ENCODE measurements at regions not wholly inside any gene's neighbourhood (a gene's known extent, or its start where the extent isn't known, plus 50 kb on each side); places are given as distances from the start of the nearest gene placed in this dataset.

- DNase-seq, result no peak
- H3K4me3 Mint-ChIP-seq, result no peak overlapping the region
- H3K9me3 Mint-ChIP-seq (ENCODE audit: insufficient read depth), result no peaks in the 10 kb centered on the region
- H3K4me1 Mint-ChIP-seq (ENCODE audit: low read depth), result no peaks in the 10 kb centered on the region
- no peak for ATAC-seq
- ChIA-PET POLR2A (no interaction called here), CTCF (no interaction called here)
- H3K27me3 Mint-ChIP-seq (ENCODE audit: low read depth), result no peaks in the 10 kb centered on the region
- no peak overlapping the region for H3K27ac Mint-ChIP-seq
- no peaks in the 10 kb centered on the region for H3K36me3 Mint-ChIP-seq (ENCODE audit: low read depth)
These were observed 102.0 kb upstream of the FOXP2 start for GRCh38 chr7:114312649-114313048.

- no peaks in the 10 kb centered on the region for H3K4me1 Mint-ChIP-seq (ENCODE audit: low read depth)
- no peaks in the 10 kb centered on the region for H3K9me3 Mint-ChIP-seq (ENCODE audit: insufficient read depth)
- ChIA-PET CTCF (no interaction called here), POLR2A (no interaction called here)
- no peak for DNase-seq
- H3K27me3 Mint-ChIP-seq (ENCODE audit: low read depth), result no peaks in the 10 kb centered on the region
- no peak overlapping the region for H3K27ac Mint-ChIP-seq
- ATAC-seq, result no peak
- H3K4me3 Mint-ChIP-seq, result no peak overlapping the region
- H3K36me3 Mint-ChIP-seq (ENCODE audit: low read depth), result no peaks in the 10 kb centered on the region
These were observed 104.1 kb upstream of the FOXP2 start for GRCh38 chr7:114310345-114311110.

GRCh38 chr7:114309729-114310128, 104.9 kb upstream of the FOXP2 start:
- Mint-ChIP-seq H3K9me3 (ENCODE audit: insufficient read depth) (no peaks in the 10 kb centered on the region), H3K4me1 (ENCODE audit: low read depth) (no peaks in the 10 kb centered on the region), H3K4me3 (no peak overlapping the region), H3K27ac (no peak overlapping the region), H3K27me3 (ENCODE audit: low read depth) (no peaks in the 10 kb centered on the region), H3K36me3 (ENCODE audit: low read depth) (no peaks in the 10 kb centered on the region)
- ATAC-seq (no peak), DNase-seq (no peak)
- ChIA-PET POLR2A (no interaction called here), CTCF (no interaction called here)

DNA sequence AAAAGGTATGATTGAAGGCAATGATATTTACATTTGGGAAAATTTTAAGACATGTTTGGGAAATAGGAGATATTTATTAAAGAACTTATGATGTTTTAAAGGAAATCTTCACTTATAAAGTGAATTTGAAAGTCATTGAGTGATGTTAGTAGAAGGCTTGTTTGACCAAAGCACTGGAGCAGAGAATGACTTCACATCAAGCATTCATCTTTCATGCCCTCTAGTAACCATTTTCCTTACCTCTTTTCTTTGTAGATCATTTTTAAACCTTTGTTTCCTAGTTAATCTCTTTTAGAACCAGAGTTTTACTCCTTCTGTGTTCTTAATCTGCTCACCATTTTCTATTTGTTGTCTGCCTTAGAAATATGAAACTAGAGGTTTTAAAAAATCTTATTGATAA, 111.3 kb upstream of the FOXP2 start:
- no peak for ATAC-seq
- ChIA-PET POLR2A (no interaction called here), CTCF (no interaction called here)
- Mint-ChIP-seq H3K27ac (no peak overlapping the region), H3K4me3 (no peak overlapping the region), H3K4me1 (ENCODE audit: low read depth) (no peaks in the 10 kb centered on the region), H3K27me3 (ENCODE audit: low read depth) (no peaks in the 10 kb centered on the region), H3K9me3 (ENCODE audit: insufficient read depth) (no peaks in the 10 kb centered on the region), H3K36me3 (ENCODE audit: low read depth) (no peaks in the 10 kb centered on the region)
- no peak for DNase-seq

- Mint-ChIP-seq H3K4me3 (no peak overlapping the region), H3K27ac (no peak overlapping the region), H3K27me3 (ENCODE audit: low read depth) (no peaks in the 10 kb centered on the region), H3K9me3 (ENCODE audit: insufficient read depth) (no peaks in the 10 kb centered on the region), H3K36me3 (ENCODE audit: low read depth) (no peaks in the 10 kb centered on the region), H3K4me1 (ENCODE audit: low read depth) (no peaks in the 10 kb centered on the region)
- DNase-seq (no peak), ATAC-seq (no peak)
- ChIA-PET POLR2A (no interaction called here), CTCF (no interaction called here)
These were observed 111.8 kb upstream of the FOXP2 start for GRCh38 chr7:114302858-114303257.

- Mint-ChIP-seq H3K4me1 (ENCODE audit: low read depth) (no peaks in the 10 kb centered on the region), H3K27me3 (ENCODE audit: low read depth) (no peaks in the 10 kb centered on the region), H3K9me3 (ENCODE audit: insufficient read depth) (no peaks in the 10 kb centered on the region), H3K36me3 (ENCODE audit: low read depth) (no peaks in the 10 kb centered on the region), H3K4me3 (no peak overlapping the region), H3K27ac (no peak overlapping the region)
- POLR2A ChIA-PET, result no interaction called here
- CTCF ChIA-PET, result no interaction called here
- ATAC-seq (no peak), DNase-seq (no peak)
These were observed 116.6 kb upstream of the FOXP2 start for GRCh38 chr7:114298011-114298410.

DNA sequence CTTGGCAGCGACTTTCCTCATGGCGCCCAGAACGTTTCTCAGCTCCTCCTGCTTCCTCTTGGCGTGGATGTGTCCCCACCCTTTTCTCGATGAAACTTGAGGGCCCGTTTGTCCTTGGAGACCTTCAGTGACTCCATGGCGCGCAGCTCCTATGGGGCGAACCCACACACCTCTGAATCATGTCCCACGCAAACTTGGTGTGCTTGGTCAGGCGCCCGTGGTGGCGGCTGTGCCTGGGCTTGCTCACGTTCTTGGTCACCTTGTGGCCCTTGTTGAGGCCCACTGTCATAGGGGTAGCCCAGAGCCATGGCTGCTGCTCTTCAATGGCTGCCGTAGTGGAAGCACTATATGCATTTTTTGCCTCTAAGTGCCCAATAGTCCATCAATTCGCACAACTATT, 117.5 kb upstream of the FOXP2 start:
- H3K4me3 Mint-ChIP-seq, result no peak overlapping the region
- no peaks in the 10 kb centered on the region for H3K4me1 Mint-ChIP-seq (ENCODE audit: low read depth)
- ChIA-PET CTCF (no interaction called here), POLR2A (no interaction called here)
- no peaks in the 10 kb centered on the region for H3K9me3 Mint-ChIP-seq (ENCODE audit: insufficient read depth)
- H3K27me3 Mint-ChIP-seq (ENCODE audit: low read depth), result no peaks in the 10 kb centered on the region
- DNase-seq, result no peak
- ATAC-seq, result no peak
- no peaks in the 10 kb centered on the region for H3K36me3 Mint-ChIP-seq (ENCODE audit: low read depth)
- H3K27ac Mint-ChIP-seq, result no peak overlapping the region

- CTCF ChIA-PET, result no interaction called here
- Mint-ChIP-seq H3K27me3 (ENCODE audit: low read depth) (no peaks in the 10 kb centered on the region), H3K4me3 (no peak overlapping the region), H3K27ac (no peak overlapping the region), H3K4me1 (ENCODE audit: low read depth) (no peaks in the 10 kb centered on the region), H3K36me3 (ENCODE audit: low read depth) (no peaks in the 10 kb centered on the region), H3K9me3 (ENCODE audit: insufficient read depth) (no peaks in the 10 kb centered on the region)
- POLR2A ChIA-PET, result no interaction called here
- ATAC-seq, result no peak
- no peak for DNase-seq
These were observed 119.1 kb upstream of the FOXP2 start for GRCh38 chr7:114295522-114295921.

GRCh38 chr7:114294036-114294435, 120.6 kb upstream of the FOXP2 start:
- no peak for ATAC-seq
- no peak overlapping the region for H3K27ac Mint-ChIP-seq
- H3K36me3 Mint-ChIP-seq (ENCODE audit: low read depth), result no peaks in the 10 kb centered on the region
- no peaks in the 10 kb centered on the region for H3K27me3 Mint-ChIP-seq (ENCODE audit: low read depth)
- DNase-seq, result no peak
- no peaks in the 10 kb centered on the region for H3K9me3 Mint-ChIP-seq (ENCODE audit: insufficient read depth)
- ChIA-PET POLR2A (no interaction called here), CTCF (no interaction called here)
- H3K4me3 Mint-ChIP-seq, result no peak overlapping the region
- H3K4me1 Mint-ChIP-seq (ENCODE audit: low read depth), result no peaks in the 10 kb centered on the region

GRCh38 chr7:114293289-114294012, 121.2 kb upstream of the FOXP2 start:
- no peak for ATAC-seq
- Mint-ChIP-seq H3K4me1 (ENCODE audit: low read depth) (no peaks in the 10 kb centered on the region), H3K36me3 (ENCODE audit: low read depth) (no peaks in the 10 kb centered on the region), H3K4me3 (no peak overlapping the region), H3K9me3 (ENCODE audit: insufficient read depth) (no peaks in the 10 kb centered on the region), H3K27me3 (ENCODE audit: low read depth) (no peaks in the 10 kb centered on the region), H3K27ac (no peak overlapping the region)
- POLR2A ChIA-PET, result no interaction called here
- no peak for DNase-seq
- CTCF ChIA-PET, result no interaction called here

DNA sequence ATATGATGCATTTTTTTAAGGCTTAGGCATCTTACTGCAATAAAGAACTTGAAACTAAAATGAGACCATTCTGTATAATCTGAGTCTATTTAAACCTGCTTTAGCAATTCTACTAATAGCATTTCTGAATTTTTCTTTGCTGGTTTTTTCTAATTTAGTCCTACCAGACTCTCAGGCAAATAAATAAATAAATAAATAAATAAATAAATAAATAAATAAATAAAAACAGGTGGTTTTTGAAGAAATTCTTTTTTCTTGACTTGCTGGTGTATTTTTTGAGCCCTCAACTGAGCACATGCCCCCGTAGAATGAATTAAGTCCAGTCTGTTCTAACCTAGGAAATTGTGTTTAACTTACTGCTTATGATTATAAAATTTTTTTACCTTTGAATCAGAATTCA, 134.7 kb upstream of the FOXP2 start:
- no peak for ATAC-seq
- CTCF ChIA-PET, result no interaction called here
- Mint-ChIP-seq H3K27ac (no peak overlapping the region), H3K36me3 (ENCODE audit: low read depth) (no peaks in the 10 kb centered on the region), H3K4me3 (no peak overlapping the region), H3K9me3 (ENCODE audit: insufficient read depth) (no peaks in the 10 kb centered on the region), H3K27me3 (ENCODE audit: low read depth) (no peaks in the 10 kb centered on the region), H3K4me1 (ENCODE audit: low read depth) (no peaks in the 10 kb centered on the region)
- POLR2A ChIA-PET, result no interaction called here
- DNase-seq, result no peak

DNA sequence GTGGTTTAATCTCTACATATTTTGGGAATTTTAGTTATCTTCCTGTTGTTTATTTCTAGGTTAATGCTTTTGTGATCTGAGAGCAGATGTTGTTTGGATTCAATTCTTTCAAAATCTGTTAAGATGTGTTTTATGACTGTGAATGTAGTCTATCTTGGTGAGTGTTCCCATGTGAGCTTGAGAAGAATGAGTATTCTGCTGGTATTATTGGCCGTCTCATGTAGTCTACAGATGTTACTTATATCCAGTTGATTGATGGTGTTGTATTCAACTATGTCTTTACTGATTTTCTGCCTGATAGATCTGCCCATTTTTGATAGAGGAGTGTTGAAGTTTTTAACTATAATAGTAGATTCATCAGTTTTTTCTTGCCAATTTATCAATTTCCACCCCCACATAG, 141.4 kb upstream of the FOXP2 start:
- no peaks in the 10 kb centered on the region for H3K27me3 Mint-ChIP-seq (ENCODE audit: low read depth)
- ATAC-seq (no peak), DNase-seq (no peak)
- ChIA-PET POLR2A (no interaction called here), CTCF (no interaction called here)
- H3K27ac Mint-ChIP-seq, result no peak overlapping the region
- H3K9me3 Mint-ChIP-seq (ENCODE audit: insufficient read depth), result no peaks in the 10 kb centered on the region
- H3K36me3 Mint-ChIP-seq (ENCODE audit: low read depth), result no peaks in the 10 kb centered on the region
- no peaks in the 10 kb centered on the region for H3K4me1 Mint-ChIP-seq (ENCODE audit: low read depth)
- H3K4me3 Mint-ChIP-seq, result no peak overlapping the region

DNA sequence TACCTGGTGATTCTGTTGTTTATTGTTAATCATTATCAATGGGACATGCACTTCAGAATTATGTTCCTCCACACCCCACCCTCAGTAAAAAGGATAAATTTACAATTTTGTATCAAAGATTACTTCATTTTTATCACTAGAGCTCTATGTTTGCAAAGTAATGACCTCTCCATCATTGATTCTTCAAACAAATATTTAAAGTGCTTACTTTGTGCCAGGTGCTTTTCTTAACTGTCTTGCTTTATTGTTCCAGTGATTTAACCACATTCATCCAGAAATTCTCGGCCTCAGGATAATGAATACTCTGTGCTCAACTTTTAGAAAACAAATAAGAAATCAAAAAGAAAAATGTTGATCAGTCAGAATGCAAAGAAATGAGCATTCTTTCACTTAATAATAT, 144.9 kb upstream of the FOXP2 start:
- no peaks in the 10 kb centered on the region for H3K27me3 Mint-ChIP-seq (ENCODE audit: low read depth)

More for the DNA sequence above, 144.9 kb upstream of the FOXP2 start:
- Mint-ChIP-seq H3K4me1 (ENCODE audit: low read depth) (no peaks in the 10 kb centered on the region), H3K36me3 (ENCODE audit: low read depth) (no peaks in the 10 kb centered on the region), H3K4me3 (no peak overlapping the region), H3K9me3 (ENCODE audit: insufficient read depth) (no peaks in the 10 kb centered on the region), H3K27ac (no peak overlapping the region)
- no peak for ATAC-seq
- POLR2A ChIA-PET, result no interaction called here
- DNase-seq, result no peak
- CTCF ChIA-PET, result no interaction called here
